Effector memory CD8-positive, alpha-beta T cell (primary cell): ENCODE measurements at regions not wholly inside any gene's neighbourhood (a gene's known extent, or its start where the extent isn't known, plus 50 kb on each side); places are given as distances from the start of the nearest gene placed in this dataset.

ENCODE experiments used
- ATAC-seq: fragments of 150-1000 bp; cut with Tn5 transposase; replicated peaks from 2 replicates; pipeline ENCODE4 v1.10.0; 2021; ENCODE audit warnings: mild to moderate bottlenecking, moderate library complexity
- DNase-seq, 3 experiments: peaks; one replicate each; pipeline ENCODE4 v3.0.0; 2021
- H3K27ac Mint-ChIP-seq, 2 donors: one replicate each; pipeline ENCODE4 v1.8.0; 2022; ENCODE audit warnings: mild to moderate bottlenecking in 2 of 2, mixed read lengths in 2 of 2, moderate library complexity in 2 of 2
- H3K27me3 Mint-ChIP-seq, 2 donors: one replicate each; pipeline ENCODE4 v1.8.0; 2022; ENCODE audit warnings: mixed read lengths in 2 of 2
- H3K36me3 Mint-ChIP-seq: one replicate; pipeline ENCODE4 v1.8.0; 2022; ENCODE audit warnings: mild to moderate bottlenecking, moderate library complexity, mixed read lengths; ENCODE audit not compliant: insufficient read depth
- H3K4me1 Mint-ChIP-seq, 2 donors: one replicate each; pipeline ENCODE4 v1.8.0; 2022; ENCODE audit warnings: low read depth in 2 of 2, mixed read lengths in 2 of 2
- H3K4me3 Mint-ChIP-seq, 2 donors: one replicate each; pipeline ENCODE4 v1.8.0; 2022; ENCODE audit warnings: mild to moderate bottlenecking in 2 of 2, mixed read lengths in 2 of 2, moderate library complexity in 2 of 2
- H3K9me3 Mint-ChIP-seq, 2 donors: one replicate each; pipeline ENCODE4 v1.8.0; 2022; ENCODE audit warnings: mixed read lengths in 2 of 2

DNA sequence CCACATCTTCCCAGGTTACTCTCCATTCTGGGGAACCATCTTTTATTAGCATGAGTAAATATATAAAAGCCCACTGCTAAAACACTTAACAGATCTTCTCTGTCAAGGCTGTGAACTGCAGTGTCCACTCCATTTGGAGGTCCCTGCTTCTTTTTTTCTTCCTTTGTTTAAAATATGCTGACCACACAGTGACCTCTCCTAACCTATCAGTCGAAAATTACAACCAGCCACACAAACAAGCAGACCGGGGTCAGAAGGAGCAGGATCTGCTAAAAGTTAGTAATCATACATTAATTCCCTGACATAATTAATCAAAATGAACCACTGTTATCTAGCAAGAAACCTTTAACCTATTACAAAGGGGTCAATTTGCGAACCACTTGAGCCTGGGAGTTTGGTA lies 427.9 kb upstream of the NR2F2 start:
- Mint-ChIP-seq H3K9me3 (no peaks in the 10 kb centered on the region), H3K27ac (no peak overlapping the region), H3K4me1 (peaks cover 0 to 4% of the 10 kb centered on the region in 2 donors), H3K4me3 (no peak overlapping the region), H3K36me3 (no peaks in the 10 kb centered on the region), H3K27me3 (no peaks in the 10 kb centered on the region)
- DNase-seq (no peak), ATAC-seq (no peak)

DNA sequence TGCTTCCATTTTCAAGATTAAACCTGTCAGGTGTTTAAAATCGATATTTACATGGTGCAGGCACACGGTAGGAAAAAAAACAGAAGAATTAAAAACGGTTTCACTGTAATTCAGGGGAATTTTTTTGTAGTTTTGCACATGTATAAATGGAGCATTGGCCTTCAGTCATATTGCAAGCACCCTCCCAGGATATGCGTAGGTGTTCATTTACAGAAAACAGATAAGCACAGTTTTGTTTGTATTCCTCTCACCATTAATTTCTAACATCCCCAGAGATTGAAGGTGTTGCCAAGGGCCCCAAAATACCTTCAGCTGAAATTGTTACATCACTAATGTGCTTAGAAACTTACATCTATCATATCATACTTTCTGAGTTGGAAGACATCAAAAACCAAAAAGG lies 427.1 kb upstream of the NR2F2 start:
- H3K36me3 Mint-ChIP-seq = no peaks in the 10 kb centered on the region
- H3K4me3 Mint-ChIP-seq = no peak overlapping the region
- no peaks in the 10 kb centered on the region for H3K9me3 Mint-ChIP-seq
- peaks cover 0 to 4% of the 10 kb centered on the region in 2 donors for H3K4me1 Mint-ChIP-seq
- no peak for ATAC-seq
- no peaks in the 10 kb centered on the region for H3K27me3 Mint-ChIP-seq
- no peak overlapping the region for H3K27ac Mint-ChIP-seq
- no peak for DNase-seq

DNA sequence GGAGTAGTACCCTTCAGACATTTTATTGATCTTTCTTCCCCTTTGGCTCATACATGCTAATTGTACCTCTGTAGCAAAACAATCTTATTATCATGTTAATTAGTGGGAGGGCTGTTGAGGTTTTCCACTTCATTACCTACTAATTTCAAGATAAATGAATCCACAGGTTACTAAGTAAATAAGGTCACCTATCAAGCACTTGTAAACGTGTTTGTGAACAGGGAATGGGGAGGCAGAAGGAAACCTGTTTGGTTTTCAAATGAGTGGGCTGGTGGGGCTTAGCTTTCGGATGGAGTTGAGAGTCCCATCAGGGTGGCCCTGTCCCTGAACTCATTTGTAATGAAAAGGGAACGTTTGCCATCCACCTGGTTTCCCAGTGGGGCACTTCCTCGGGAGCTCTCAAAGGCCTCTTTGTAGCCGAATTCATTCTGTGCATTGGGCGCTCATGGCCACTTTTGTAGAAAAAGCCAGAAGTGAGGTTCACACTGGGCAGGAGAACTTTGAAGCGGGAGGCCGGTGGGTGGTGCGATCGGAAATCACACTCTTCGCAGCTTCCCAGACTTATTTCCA lies 419.8 kb upstream of the NR2F2 start:
- Mint-ChIP-seq H3K27me3 (peaks cover 0 to 5% of the 10 kb centered on the region in 2 donors), H3K4me1 (no peaks in the 10 kb centered on the region), H3K36me3 (no peaks in the 10 kb centered on the region), H3K9me3 (no peaks in the 10 kb centered on the region), H3K4me3 (no peak overlapping the region), H3K27ac (no peak overlapping the region)
- DNase-seq (no peak), ATAC-seq (no peak)

DNA sequence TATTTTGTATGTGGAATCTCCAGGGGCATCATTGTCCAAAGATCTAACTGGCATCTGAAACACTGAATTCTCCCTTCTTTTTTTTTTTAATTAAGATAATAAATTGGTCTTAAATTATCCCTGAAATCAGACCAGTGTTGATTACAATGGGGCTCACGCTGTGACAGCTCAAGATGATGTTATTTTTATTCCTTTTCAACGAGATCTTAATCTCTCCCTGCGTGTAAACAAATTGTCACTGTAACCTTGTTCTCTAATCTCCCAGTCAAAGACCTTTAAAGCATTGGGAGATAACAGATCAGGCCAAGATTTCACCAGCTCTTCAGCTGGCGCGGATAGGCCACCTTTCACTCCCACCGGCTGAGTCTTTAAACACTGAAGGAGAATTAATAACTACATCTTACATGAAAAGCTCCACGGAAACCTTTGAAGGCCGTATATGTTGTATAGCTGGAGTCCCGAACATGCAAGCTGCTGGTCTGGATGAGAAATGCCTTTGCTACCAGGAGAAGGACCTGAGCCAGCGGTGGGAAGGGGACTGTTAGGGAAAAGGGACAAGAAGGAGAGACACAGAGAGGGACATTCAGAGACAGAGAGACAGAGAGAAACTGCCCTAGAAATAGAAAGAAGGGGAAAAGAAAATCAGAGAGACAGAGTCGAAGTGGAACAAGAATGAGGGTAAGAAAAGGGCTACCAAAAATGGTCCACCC lies 418.8 kb upstream of the NR2F2 start:
- ATAC-seq = no peak

DNA sequence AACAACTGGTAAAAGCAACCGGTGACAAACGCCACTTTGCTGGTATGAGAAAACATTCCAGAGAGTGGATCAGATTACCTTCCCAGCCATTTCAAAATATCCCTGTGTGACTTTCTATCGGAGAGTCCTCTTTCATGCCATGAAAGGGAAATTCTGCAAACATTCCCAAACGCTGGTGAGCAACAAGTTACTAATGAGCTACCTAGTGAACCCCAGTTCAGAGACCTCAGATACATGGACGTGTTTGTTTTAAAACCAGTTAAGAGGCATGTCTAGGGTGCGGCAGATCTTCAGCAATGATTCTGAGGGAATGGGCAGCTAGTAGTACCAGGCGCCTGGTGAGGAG lies 418.2 kb upstream of the NR2F2 start:
- H3K4me3 Mint-ChIP-seq = no peak overlapping the region
- no peaks in the 10 kb centered on the region for H3K36me3 Mint-ChIP-seq
- ATAC-seq (no peak), DNase-seq (no peak)
- H3K9me3 Mint-ChIP-seq = no peaks in the 10 kb centered on the region
- no peaks in the 10 kb centered on the region for H3K4me1 Mint-ChIP-seq
- peaks cover 0 to 5% of the 10 kb centered on the region in 2 donors for H3K27me3 Mint-ChIP-seq
- H3K27ac Mint-ChIP-seq = no peak overlapping the region

More for the DNA sequence above, 418.8 kb upstream of the NR2F2 start:
- Mint-ChIP-seq H3K27ac (no peak overlapping the region), H3K36me3 (no peaks in the 10 kb centered on the region), H3K4me3 (no peak overlapping the region), H3K9me3 (no peaks in the 10 kb centered on the region), H3K27me3 (peaks cover 0 to 5% of the 10 kb centered on the region in 2 donors), H3K4me1 (no peaks in the 10 kb centered on the region)
- no peak for DNase-seq

DNA sequence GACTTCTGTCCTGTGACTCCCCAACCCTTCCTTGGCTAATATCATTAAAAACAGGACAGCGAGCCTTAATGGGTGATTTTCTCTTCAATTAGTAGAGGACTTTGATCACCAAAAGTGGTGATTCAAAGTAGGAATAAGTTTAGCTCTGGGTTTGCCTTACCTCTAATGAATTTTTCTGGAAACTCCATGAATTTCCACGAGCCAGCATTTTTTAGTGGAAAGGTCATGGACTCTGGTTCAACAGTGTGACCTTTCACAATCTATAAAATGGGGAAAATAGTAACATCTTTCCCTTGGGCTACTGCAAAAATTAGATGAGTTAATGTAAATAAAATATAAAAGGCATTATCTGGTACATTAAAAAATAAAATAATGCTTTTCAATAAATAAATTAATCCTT lies 417.8 kb upstream of the NR2F2 start:
- H3K4me1 Mint-ChIP-seq = no peaks in the 10 kb centered on the region
- H3K27me3 Mint-ChIP-seq = peaks cover 0 to 5% of the 10 kb centered on the region in 2 donors
- H3K27ac Mint-ChIP-seq = no peak overlapping the region
- no peaks in the 10 kb centered on the region for H3K36me3 Mint-ChIP-seq
- no peak for ATAC-seq
- no peaks in the 10 kb centered on the region for H3K9me3 Mint-ChIP-seq
- DNase-seq = no peak
- no peak overlapping the region for H3K4me3 Mint-ChIP-seq

DNA sequence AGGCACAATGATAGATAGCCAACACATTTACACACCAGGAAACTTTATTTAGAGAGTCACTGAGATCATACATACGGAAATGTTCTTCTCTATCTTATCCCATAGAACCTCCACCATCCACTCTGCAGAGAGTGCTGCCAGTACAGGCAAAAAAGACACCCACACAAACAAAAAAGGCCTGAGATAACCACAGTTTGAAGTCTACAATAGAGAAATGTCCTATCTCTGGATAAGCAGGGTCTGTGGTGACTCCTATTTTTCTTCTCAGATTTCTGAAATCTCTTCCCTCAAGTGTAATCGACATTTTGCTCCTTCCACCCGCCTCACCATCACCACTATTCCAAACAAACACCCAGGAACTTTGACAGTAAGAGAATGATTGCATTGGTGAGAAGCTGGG lies 413.9 kb upstream of the NR2F2 start:
- H3K36me3 Mint-ChIP-seq = no peaks in the 10 kb centered on the region
- no peak for DNase-seq

DNA sequence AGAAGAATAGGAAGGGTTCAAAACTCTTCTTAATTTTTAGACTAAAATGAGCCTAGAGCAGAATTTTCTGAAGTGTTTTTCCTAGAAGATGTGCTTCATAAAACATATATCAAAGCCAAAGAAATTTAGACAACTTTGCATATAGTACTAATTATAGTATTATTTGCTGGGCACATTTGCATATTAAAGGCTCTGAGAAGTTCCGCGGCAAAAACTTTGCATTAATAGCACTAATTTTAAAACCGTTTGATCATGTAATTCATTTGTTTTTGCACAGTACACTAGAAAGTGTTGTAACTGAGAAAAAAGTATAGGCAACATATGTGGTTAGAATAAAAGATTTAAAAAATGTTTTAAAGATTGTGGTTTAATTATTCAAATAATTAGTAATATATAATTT lies 412.0 kb upstream of the NR2F2 start:
- H3K4me1 Mint-ChIP-seq = no peaks in the 10 kb centered on the region
- no peak overlapping the region for H3K27ac Mint-ChIP-seq
- no peaks in the 10 kb centered on the region for H3K9me3 Mint-ChIP-seq
- no peak overlapping the region for H3K4me3 Mint-ChIP-seq
- no peaks in the 10 kb centered on the region for H3K36me3 Mint-ChIP-seq
- ATAC-seq = no peak
- peaks cover 0 to 13% of the 10 kb centered on the region in 2 donors for H3K27me3 Mint-ChIP-seq
- DNase-seq = no peak

More for the DNA sequence above, 413.9 kb upstream of the NR2F2 start:
- Mint-ChIP-seq H3K4me3 (no peak overlapping the region), H3K4me1 (no peaks in the 10 kb centered on the region), H3K27ac (no peak overlapping the region), H3K27me3 (peaks cover 0 to 8% of the 10 kb centered on the region in 2 donors), H3K9me3 (no peaks in the 10 kb centered on the region)
- ATAC-seq = no peak

DNA sequence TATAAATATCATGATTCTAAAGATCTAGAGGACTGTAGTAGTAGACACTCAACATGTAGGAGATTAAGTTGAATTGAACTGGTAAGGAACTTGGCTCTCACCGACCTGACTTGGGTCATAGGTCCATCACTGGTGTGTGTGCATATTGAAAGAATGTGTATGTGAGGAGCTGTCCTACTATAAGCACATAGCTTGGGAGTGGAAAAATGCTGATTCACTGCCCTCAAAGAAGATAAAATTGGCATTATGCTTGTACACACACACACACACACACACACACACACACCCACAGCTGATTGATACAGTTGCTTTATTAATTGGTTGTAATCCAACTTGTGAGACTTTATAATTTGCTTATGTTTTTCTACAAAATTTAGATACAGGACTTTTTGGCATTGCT lies 411.0 kb upstream of the NR2F2 start:
- Mint-ChIP-seq H3K4me1 (no peaks in the 10 kb centered on the region), H3K9me3 (no peaks in the 10 kb centered on the region), H3K36me3 (no peaks in the 10 kb centered on the region), H3K27ac (no peak overlapping the region), H3K4me3 (no peak overlapping the region), H3K27me3 (peaks cover 0 to 13% of the 10 kb centered on the region in 2 donors)
- DNase-seq (no peak), ATAC-seq (no peak)

DNA sequence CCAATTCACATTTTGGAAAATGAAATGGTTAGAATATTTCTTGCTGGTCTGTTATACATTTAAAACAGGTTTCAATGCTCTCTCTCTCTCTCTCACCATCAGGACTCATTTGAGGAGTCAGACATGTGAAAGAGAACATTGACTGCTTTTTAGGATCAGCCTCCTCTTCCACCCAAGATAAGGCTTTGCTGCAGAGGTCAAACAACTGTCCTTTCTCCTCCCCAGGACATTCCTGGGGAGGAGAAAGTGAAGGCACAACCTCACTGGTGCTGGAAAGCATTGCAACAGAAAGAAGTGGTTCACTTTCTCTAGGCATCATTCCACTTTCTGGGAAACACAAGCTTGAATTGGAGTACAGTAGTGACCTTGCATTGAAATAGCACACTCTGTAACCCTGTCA lies 409.1 kb upstream of the NR2F2 start:
- Mint-ChIP-seq H3K36me3 (no peaks in the 10 kb centered on the region), H3K27me3 (peaks cover 0 to 8% of the 10 kb centered on the region in 2 donors), H3K4me1 (no peaks in the 10 kb centered on the region), H3K4me3 (no peak overlapping the region), H3K27ac (no peak overlapping the region), H3K9me3 (no peaks in the 10 kb centered on the region)
- DNase-seq (no peak), ATAC-seq (no peak)

DNA sequence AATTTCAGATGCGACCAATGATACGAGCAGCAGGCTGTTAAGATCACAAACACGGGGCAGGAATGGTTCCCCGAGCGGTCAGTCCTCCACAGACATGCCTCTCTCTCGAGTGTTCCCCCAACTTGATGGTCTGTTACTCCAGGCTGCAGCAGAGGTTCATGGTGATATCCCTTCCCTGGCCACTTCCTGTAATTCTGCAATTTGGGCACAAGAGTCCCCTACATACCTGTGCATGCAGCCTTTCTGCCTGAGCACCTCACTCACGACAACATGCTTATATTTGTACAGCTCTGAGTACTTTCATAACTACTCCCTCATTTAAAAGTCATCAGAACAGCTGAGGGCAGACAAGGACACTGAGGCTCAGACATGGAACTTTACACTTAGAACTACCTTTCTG lies 408.1 kb upstream of the NR2F2 start:
- ATAC-seq (no peak), DNase-seq (no peak)
- Mint-ChIP-seq H3K4me3 (no peak overlapping the region), H3K9me3 (no peaks in the 10 kb centered on the region), H3K4me1 (no peaks in the 10 kb centered on the region), H3K27me3 (peaks cover 0 to 8% of the 10 kb centered on the region in 2 donors), H3K36me3 (no peaks in the 10 kb centered on the region), H3K27ac (no peak overlapping the region)

DNA sequence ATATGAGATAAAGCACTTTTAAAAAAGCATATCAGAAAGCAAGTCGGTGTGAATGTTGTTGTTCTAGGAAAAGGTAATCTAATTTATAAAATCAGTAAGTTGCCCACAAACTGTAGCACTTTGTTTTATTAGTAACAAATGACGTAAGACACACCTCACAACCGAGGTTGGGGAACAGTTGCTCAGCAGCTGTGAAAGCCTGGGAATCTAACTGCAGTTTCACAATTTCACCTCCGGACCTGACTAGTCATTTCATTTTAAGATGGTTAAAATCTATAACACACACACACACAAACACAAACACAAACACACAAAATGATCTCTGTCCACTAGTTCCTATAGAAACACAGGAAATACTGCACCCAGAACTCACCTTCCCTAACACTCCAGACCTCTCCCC lies 406.7 kb upstream of the NR2F2 start:
- Mint-ChIP-seq H3K27ac (no peak overlapping the region), H3K36me3 (no peaks in the 10 kb centered on the region), H3K4me3 (no peak overlapping the region), H3K4me1 (peaks cover 0 to 2% of the 10 kb centered on the region in 2 donors), H3K27me3 (peaks cover 0 to 8% of the 10 kb centered on the region in 2 donors), H3K9me3 (no peaks in the 10 kb centered on the region)
- ATAC-seq (no peak), DNase-seq (no peak)

DNA sequence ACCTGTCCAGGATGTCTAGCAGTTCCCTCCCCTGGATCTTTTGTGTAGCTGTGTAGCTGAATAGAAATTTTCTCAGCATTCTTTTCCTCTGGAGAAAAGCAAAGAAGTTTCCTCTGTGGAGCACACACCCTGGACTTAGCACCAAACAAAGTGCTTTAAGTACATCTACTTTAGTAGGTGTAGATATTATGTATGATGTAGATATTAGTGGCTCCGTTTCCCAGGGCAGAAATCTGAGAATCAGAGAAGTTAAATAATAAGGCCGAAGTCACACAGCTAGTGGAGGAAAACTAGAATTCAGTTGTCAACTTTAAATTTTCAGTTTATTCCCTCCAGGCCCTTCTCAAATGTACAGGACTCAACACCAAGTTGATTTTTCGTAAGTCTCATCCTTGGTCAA lies 401.7 kb upstream of the NR2F2 start:
- Mint-ChIP-seq H3K27me3 (no peaks in the 10 kb centered on the region), H3K4me3 (peak overlapping the region in 1 of 2 donors; percentile 56), H3K36me3 (no peaks in the 10 kb centered on the region), H3K27ac (peak overlapping the region in 1 of 2 donors; percentile 44), H3K4me1 (peaks cover 4 to 16% of the 10 kb centered on the region in 2 donors), H3K9me3 (no peaks in the 10 kb centered on the region)
- DNase-seq = no peak
- ATAC-seq = no peak

DNA sequence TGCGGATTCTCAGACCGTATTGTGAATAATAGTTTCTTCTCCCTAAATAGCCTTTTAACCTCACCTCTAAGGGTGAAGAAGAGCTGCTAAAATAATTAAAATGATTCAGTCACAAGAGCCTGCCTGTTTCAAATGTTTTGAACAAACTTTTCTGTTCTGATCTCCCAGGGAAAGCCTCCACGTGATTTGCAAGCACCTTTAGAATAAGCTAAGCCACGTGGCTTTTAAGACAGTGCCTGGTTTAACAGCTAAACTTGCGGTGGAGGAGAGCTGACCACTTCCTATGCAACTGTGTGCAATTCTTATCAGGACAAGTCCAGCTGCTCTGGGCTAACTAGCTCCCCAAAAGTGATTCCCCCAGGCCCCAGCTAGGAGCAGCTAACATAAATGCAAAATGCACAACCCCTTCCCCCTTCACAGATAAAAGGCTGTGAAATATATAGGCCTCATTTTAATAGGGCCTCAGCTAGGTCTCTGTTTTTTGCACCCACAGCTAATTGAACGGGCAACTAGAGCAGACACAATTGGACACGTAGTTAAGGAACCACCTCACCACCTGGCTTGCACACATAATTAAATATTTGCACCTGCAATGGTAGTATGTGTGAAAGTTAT lies 401.2 kb upstream of the NR2F2 start:
- no peaks in the 10 kb centered on the region for H3K27me3 Mint-ChIP-seq
- peak overlapping the region; percentile 25 to 44 for H3K27ac Mint-ChIP-seq
- no peaks in the 10 kb centered on the region for H3K9me3 Mint-ChIP-seq
- DNase-seq (no peak), ATAC-seq (peak; percentile 43)
- H3K4me1 Mint-ChIP-seq = peaks cover 4 to 21% of the 10 kb centered on the region in 2 donors
- H3K36me3 Mint-ChIP-seq = no peaks in the 10 kb centered on the region
- H3K4me3 Mint-ChIP-seq = peak overlapping the region; percentile 46 to 56
